ENCODE measurements at regions not wholly inside any gene's neighbourhood (a gene's known extent, or its start where the extent isn't known, plus 50 kb on each side); places are given as distances from the start of the nearest gene placed in this dataset.

GRCh38 chr9:13443346-13444244 lies 164.1 kb upstream of the MPDZ start:
- Histone ChIP-seq H3K36me3 (ENCODE audit: control insufficient read depth, insufficient read depth, low read length) (no peaks in the 10 kb centered on the region), H3K79me2 (ENCODE audit: control insufficient read depth, insufficient read depth, low read length) (no peaks in the 10 kb centered on the region), H3K27ac (ENCODE audit: extremely low read depth, low read depth, low read length) (no peak overlapping the region), H2AFZ (ENCODE audit: low read depth, low read length) (no peak overlapping the region), H4K20me1 (replicated peaks; ENCODE audit: control insufficient read depth, insufficient read depth, low read length) (no peaks in the 10 kb centered on the region), H3K4me3 (no peak overlapping the region), H3K9me1 (ENCODE audit: control insufficient read depth, insufficient read depth, low read length) (no peaks in the 10 kb centered on the region), H3K9me3 (replicated peaks; ENCODE audit: control insufficient read depth, insufficient read depth, low read depth, low read length) (no peaks in the 10 kb centered on the region), H3K27me3 (ENCODE audit: control insufficient read depth in 2 of 2, insufficient read depth in 2 of 2, low read length in 2 of 2) (no peaks in the 10 kb centered on the region), H3K4me1 (replicated peaks in 1 of 2; ENCODE audit: control insufficient read depth in 2 of 2, insufficient read depth in 2 of 2, low read length in 2 of 2) (no peaks in the 10 kb centered on the region), H3K9ac (ENCODE audit: insufficient read depth in 1 of 2, low read depth in 2 of 2, low read length in 2 of 2) (no peak overlapping the region), H3K4me2 (ENCODE audit: insufficient read depth, low read length) (no peak overlapping the region)
- WGBS (ENCODE audit: insufficient coverage, low coverage, missing lambda C conversion rate) = 3% methylated on average over 18 of the region's 18 CpGs
- FAIRE-seq = no peak
- in situ Hi-C loops (cut with MboI) (loop anchor here (25.0 kb wide), 1 partner anchor 994 kb away; no protein-coding TSS in a partner anchor), intact Hi-C loops (cut with micrococcal nuclease) (no loop called here)
- DNase-seq (ENCODE audit: extremely low read depth in 1 of 4, low spot score in 3 of 4) = no peak
- ChIA-PET POLR2A (no interaction called here), CTCF (ENCODE audit: low intra/inter-chr PET ratio) (no interaction called here)
- BruUV-seq (replicated peaks) = no TSS peak
- no peak for ATAC-seq
- no peak for TF ChIP-seq XRCC5 (IDR thresholded peaks at IDR 0.05; ENCODE audit: low read depth, low read length)
- no peak for TF ChIP-seq ZNF436 (CRISPR knock-in tag; IDR thresholded peaks at IDR 0.05)
- TF ChIP-seq ATF2 (CRISPR knock-in tag; IDR thresholded peaks at IDR 0.05) = no peak
- TF ChIP-seq KLF16 (IDR thresholded peaks at IDR 0.05) = no peak
- TF ChIP-seq ZBTB8A (IDR thresholded peaks at IDR 0.05; ENCODE audit: partially characterized antibody) = no peak
- no peak for TF ChIP-seq ZNF512 (tag; IDR thresholded peaks at IDR 0.05)
- no peak for TF ChIP-seq ZNF140 (CRISPR knock-in tag; IDR thresholded peaks at IDR 0.05)
- no peak for TF ChIP-seq ZNF324 (CRISPR knock-in tag; IDR thresholded peaks at IDR 0.05)
- TF ChIP-seq ZBTB40 (IDR thresholded peaks at IDR 0.05) = no peak
- no peak for TF ChIP-seq ZBTB40 (CRISPR knock-in tag; IDR thresholded peaks at IDR 0.05)
- no peak for TF ChIP-seq KDM1A (IDR thresholded peaks at IDR 0.05)

Measured in K562 (cell line).